GM23338 (cell line): ENCODE measurements at regions not wholly inside any gene's neighbourhood (a gene's known extent, or its start where the extent isn't known, plus 50 kb on each side); places are given as distances from the start of the nearest gene placed in this dataset.

Experiments
- CREB1 ChIP-seq: fragments of 250-450 bp; sonication (Bioruptor Pico); IDR thresholded peaks from 2 replicates; pipeline ENCODE4 v1.5.0; 2020; ENCODE audit warnings: low read depth, mild to moderate bottlenecking, moderate library complexity
- EZH2 ChIP-seq: fragments of 200-600 bp; sonication (generic); IDR thresholded peaks from one replicate; pipeline ENCODE4 v1.8.0; 2017; ENCODE audit warnings: antibody characterized with exemption, mild to moderate bottlenecking, low read depth; ENCODE audit not compliant: unreplicated experiment
- EZH2phosphoT487 ChIP-seq: fragments of 200-600 bp; sonication (generic); IDR thresholded peaks from one replicate; pipeline ENCODE4 v1.8.1; 2018; ENCODE audit warnings: antibody characterized with exemption; ENCODE audit not compliant: unreplicated experiment
- NANOG ChIP-seq: IDR thresholded peaks from 2 replicates; pipeline ENCODE4 v1.6.1; 2016; ENCODE audit warnings: antibody characterized with exemption, borderline replicate concordance
- POLR2AphosphoS5 ChIP-seq: IDR thresholded peaks from 2 replicates; pipeline ENCODE4 v1.6.1; 2016; ENCODE audit warnings: antibody characterized with exemption, low read depth
- ZNF331 ChIP-seq: fragments of 250-450 bp; sonication (Bioruptor Pico); IDR thresholded peaks from 2 replicates; pipeline ENCODE4 v1.5.0; 2020; ENCODE audit warnings: low read depth, mild to moderate bottlenecking, moderate library complexity
- TF ChIP-seq, protein P1 (sequence below), 2 experiments: fragments of 200-600 bp in 1 of 2; sonication (generic) in 1 of 2; conservative IDR thresholded peaks; 2 replicates each; pipeline versions ENCODE4 v1.5.1 to v1.6.1; 2016 to 2017; ENCODE audit warnings: antibody characterized with exemption in 2 of 2, low read depth in 2 of 2, mild to moderate bottlenecking in 2 of 2, moderate library complexity in 1 of 2
- TF ChIP-seq, protein P2 (sequence below): IDR thresholded peaks from 2 replicates; pipeline ENCODE4 v1.6.1; 2016; ENCODE audit warnings: antibody characterized with exemption
- TF ChIP-seq, protein P3 (sequence below): IDR thresholded peaks from one replicate; pipeline ENCODE4 v1.6.1; 2018; ENCODE audit warnings: antibody characterized with exemption; ENCODE audit not compliant: unreplicated experiment

DNA sequence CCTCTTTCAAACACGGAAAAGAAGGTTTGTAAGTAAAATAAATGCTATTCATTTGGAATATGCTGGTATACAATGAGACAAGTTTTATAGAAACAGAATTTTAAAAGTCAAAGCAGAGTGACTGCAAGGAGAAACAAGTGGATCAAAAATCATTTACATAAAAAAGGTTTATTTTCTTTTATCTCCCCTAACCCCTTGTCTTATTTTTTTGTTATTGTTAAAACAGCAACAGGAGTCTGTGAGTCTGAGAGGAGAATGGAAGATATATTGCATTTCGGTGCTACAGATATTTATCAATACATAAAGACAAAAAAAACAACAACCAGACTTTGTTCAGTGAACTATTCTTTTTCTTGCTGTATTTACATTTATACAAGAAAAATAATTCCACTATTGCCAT is 1116.4 kb downstream of the OTOL1 start:
- TF ChIP-seq, protein P1, sequence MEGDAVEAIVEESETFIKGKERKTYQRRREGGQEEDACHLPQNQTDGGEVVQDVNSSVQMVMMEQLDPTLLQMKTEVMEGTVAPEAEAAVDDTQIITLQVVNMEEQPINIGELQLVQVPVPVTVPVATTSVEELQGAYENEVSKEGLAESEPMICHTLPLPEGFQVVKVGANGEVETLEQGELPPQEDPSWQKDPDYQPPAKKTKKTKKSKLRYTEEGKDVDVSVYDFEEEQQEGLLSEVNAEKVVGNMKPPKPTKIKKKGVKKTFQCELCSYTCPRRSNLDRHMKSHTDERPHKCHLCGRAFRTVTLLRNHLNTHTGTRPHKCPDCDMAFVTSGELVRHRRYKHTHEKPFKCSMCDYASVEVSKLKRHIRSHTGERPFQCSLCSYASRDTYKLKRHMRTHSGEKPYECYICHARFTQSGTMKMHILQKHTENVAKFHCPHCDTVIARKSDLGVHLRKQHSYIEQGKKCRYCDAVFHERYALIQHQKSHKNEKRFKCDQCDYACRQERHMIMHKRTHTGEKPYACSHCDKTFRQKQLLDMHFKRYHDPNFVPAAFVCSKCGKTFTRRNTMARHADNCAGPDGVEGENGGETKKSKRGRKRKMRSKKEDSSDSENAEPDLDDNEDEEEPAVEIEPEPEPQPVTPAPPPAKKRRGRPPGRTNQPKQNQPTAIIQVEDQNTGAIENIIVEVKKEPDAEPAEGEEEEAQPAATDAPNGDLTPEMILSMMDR (conservative IDR thresholded peaks at IDR 0.05; ENCODE audit: low read depth in 2 of 2), result no peak
- TF ChIP-seq EZH2phosphoT487, result no peak
- TF ChIP-seq POLR2AphosphoS5, result no peak
- TF ChIP-seq, protein P2, sequence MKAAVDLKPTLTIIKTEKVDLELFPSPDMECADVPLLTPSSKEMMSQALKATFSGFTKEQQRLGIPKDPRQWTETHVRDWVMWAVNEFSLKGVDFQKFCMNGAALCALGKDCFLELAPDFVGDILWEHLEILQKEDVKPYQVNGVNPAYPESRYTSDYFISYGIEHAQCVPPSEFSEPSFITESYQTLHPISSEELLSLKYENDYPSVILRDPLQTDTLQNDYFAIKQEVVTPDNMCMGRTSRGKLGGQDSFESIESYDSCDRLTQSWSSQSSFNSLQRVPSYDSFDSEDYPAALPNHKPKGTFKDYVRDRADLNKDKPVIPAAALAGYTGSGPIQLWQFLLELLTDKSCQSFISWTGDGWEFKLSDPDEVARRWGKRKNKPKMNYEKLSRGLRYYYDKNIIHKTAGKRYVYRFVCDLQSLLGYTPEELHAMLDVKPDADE, result no peak
- TF ChIP-seq, protein P3, sequence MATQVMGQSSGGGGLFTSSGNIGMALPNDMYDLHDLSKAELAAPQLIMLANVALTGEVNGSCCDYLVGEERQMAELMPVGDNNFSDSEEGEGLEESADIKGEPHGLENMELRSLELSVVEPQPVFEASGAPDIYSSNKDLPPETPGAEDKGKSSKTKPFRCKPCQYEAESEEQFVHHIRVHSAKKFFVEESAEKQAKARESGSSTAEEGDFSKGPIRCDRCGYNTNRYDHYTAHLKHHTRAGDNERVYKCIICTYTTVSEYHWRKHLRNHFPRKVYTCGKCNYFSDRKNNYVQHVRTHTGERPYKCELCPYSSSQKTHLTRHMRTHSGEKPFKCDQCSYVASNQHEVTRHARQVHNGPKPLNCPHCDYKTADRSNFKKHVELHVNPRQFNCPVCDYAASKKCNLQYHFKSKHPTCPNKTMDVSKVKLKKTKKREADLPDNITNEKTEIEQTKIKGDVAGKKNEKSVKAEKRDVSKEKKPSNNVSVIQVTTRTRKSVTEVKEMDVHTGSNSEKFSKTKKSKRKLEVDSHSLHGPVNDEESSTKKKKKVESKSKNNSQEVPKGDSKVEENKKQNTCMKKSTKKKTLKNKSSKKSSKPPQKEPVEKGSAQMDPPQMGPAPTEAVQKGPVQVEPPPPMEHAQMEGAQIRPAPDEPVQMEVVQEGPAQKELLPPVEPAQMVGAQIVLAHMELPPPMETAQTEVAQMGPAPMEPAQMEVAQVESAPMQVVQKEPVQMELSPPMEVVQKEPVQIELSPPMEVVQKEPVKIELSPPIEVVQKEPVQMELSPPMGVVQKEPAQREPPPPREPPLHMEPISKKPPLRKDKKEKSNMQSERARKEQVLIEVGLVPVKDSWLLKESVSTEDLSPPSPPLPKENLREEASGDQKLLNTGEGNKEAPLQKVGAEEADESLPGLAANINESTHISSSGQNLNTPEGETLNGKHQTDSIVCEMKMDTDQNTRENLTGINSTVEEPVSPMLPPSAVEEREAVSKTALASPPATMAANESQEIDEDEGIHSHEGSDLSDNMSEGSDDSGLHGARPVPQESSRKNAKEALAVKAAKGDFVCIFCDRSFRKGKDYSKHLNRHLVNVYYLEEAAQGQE, result no peak
- TF ChIP-seq EZH2, result no peak
- no peak for TF ChIP-seq ZNF331 (CRISPR knock-in tag)
- TF ChIP-seq CREB1 (CRISPR knock-in tag), result no peak
- TF ChIP-seq NANOG, result no peak
